Esophagus squamous epithelium (tissue), 5 donors: ENCODE measurements at regions not wholly inside any gene's neighbourhood (a gene's known extent, or its start where the extent isn't known, plus 50 kb on each side); places are given as distances from the start of the nearest gene placed in this dataset.

Source experiments
- DNase-seq: peaks from one replicate; lab custom pipeline; 2025; lab: John Stamatoyannopoulos, UW
- H3K27ac ChIP-seq, 4 donors: fragments of 200-600 bp; sonication (generic); one replicate each; pipeline ENCODE4 v1.5.1; 2016 to 2019; ENCODE audit warnings: mild to moderate bottlenecking in 1 of 4
- H3K27me3 ChIP-seq, 4 donors: fragments of 200-600 bp; sonication (generic); 1 replicate in 3 of 4; 2 replicates in 1 of 4; pipeline versions ENCODE4 v1.5.1 to v1.6.0; 2017 to 2021; ENCODE audit warnings: antibody characterized with exemption in 1 of 4
- H3K36me3 ChIP-seq, 3 donors: fragments of 200-600 bp; sonication (generic); one replicate each; pipeline ENCODE4 v1.5.1; 2016 to 2019
- H3K4me1 ChIP-seq, 3 donors: fragments of 200-600 bp; sonication (generic); one replicate each; pipeline ENCODE4 v1.5.1; 2017 to 2019
- H3K4me3 ChIP-seq, 4 donors: fragments of 200-600 bp; sonication (generic); 1 replicate in 3 of 4; 2 replicates in 1 of 4; pipeline ENCODE4 v1.5.1; 2016 to 2019; ENCODE audit warnings: mild to moderate bottlenecking in 2 of 4, moderate library complexity in 1 of 4
- H3K9me3 ChIP-seq, 3 donors: fragments of 200-600 bp; sonication (generic); one replicate each; pipeline ENCODE4 v1.5.1; 2016 to 2019
- POLR2A ChIP-seq, 4 donors: fragments of 450-650 bp; IDR thresholded peaks; one replicate each; pipeline ENCODE4 v1.6.1; 2017; ENCODE audit warnings: antibody characterized with exemption in 4 of 4, mild to moderate bottlenecking in 4 of 4, moderate library complexity in 3 of 4
- WGBS, 2 donors: methylation state at CpG; one replicate each; pipeline ENCODE4 v1.1.5; 2018; 5-methylcytosine and 5-hydroxymethylcytosine counted together
- intact Hi-C: fragments of 100-400 bp; cut with DNase I; formaldehyde crosslinking; loops from one replicate; pipeline ENCODE4 v1.15.0; 2022
- TF ChIP-seq, protein P1 (sequence below), 6 experiments: fragments of 450-650 bp in 4 of 6; fragments of 200-600 bp in 2 of 6; sonication (generic) in 2 of 6; IDR thresholded peaks; one replicate each; pipeline ENCODE4 v1.5.1; 2016 to 2019; ENCODE audit warnings: antibody characterized with exemption in 6 of 6, mild to moderate bottlenecking in 4 of 6, moderate library complexity in 4 of 6
- donor health status: DM: yes; HTN: yes; CAD: no.

DNA sequence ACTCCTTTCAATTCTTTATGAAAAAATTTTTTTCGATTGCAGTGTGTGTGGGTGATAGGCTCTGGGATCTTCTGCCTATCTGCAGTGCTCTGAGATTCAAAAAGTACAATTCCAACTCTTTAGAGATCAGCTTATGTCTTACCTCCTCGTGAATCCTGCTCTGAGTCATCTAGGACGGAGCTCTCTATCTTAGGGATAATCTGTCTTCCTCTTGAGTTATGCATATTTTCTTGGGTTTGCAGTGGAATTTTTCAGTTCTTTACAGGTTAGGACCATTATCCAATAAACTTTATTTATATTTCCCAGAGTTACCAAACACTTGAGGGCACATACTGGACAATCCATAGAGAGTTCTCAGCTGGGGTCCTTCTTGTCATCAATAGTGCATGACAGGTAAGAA lies 428.6 kb downstream of the ACTR3B start:
- 47 to 71% methylated on average over 3 of the region's 3 CpGs for WGBS, 2 donors
- no peak for DNase-seq
- Histone ChIP-seq H3K27ac (no peak overlapping the region), H3K9me3 (no peaks in the 10 kb centered on the region), H3K4me1 (no peaks in the 10 kb centered on the region), H3K4me3 (no peak overlapping the region), H3K36me3 (no peaks in the 10 kb centered on the region), H3K27me3 (no peaks in the 10 kb centered on the region)
- no peak for TF ChIP-seq POLR2A (IDR thresholded peaks at IDR 0.05)
- TF ChIP-seq, protein P1, sequence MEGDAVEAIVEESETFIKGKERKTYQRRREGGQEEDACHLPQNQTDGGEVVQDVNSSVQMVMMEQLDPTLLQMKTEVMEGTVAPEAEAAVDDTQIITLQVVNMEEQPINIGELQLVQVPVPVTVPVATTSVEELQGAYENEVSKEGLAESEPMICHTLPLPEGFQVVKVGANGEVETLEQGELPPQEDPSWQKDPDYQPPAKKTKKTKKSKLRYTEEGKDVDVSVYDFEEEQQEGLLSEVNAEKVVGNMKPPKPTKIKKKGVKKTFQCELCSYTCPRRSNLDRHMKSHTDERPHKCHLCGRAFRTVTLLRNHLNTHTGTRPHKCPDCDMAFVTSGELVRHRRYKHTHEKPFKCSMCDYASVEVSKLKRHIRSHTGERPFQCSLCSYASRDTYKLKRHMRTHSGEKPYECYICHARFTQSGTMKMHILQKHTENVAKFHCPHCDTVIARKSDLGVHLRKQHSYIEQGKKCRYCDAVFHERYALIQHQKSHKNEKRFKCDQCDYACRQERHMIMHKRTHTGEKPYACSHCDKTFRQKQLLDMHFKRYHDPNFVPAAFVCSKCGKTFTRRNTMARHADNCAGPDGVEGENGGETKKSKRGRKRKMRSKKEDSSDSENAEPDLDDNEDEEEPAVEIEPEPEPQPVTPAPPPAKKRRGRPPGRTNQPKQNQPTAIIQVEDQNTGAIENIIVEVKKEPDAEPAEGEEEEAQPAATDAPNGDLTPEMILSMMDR (IDR thresholded peaks at IDR 0.05), result no peak
- intact Hi-C loops, result no loop called here

DNA sequence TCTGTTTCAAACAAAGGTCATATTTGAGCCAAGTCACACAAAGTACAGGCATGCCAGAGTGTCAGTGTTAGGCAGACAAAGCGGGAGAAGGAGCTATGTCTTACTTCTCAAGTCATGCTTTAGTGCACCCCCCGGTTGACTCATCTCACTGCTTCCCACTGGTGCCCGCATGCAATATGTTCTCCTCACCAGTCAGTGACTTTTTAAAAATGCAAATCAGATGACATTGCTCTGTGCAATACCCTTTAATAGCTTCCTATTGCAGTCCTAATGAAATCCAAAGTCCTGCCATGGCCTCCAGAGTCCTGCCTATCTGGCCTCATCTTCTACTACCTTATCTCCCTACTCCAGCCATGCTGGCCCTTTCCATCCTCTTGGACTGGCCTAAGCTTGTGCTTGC lies 429.1 kb downstream of the ACTR3B start:
- H3K27ac ChIP-seq, result no peak overlapping the region
- no peak overlapping the region for H3K4me3 ChIP-seq
- H3K36me3 ChIP-seq, result no peaks in the 10 kb centered on the region
- no peaks in the 10 kb centered on the region for H3K4me1 ChIP-seq
- intact Hi-C loops, result no loop called here
- TF ChIP-seq, protein P1 (IDR thresholded peaks at IDR 0.05), result no peak
- no peak for TF ChIP-seq POLR2A (IDR thresholded peaks at IDR 0.05)
- H3K27me3 ChIP-seq, result no peaks in the 10 kb centered on the region
- WGBS, 2 donors, result 68 to 80% methylated on average over 3 of the region's 3 CpGs
- no peak for DNase-seq
- H3K9me3 ChIP-seq, result no peaks in the 10 kb centered on the region

DNA sequence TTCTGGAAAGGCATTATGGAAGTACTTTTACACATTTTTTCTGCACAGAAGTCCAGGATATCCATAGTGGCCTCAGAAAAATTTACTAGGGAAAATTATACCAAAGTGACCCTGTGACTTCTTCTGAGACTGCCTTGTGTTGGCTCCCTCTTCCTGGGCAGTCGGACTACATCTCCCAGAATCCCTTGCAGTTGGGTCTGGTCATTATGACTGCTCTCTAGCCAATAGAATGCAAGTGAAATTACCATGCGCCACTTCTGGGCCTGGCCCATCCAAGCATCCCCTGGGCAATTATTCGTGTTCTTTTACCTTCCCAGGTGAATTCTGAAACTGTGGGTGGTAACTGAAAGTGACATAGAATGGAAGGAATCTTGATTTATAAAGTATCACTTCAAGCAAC lies 430.9 kb downstream of the ACTR3B start:
- Histone ChIP-seq H3K9me3 (no peaks in the 10 kb centered on the region), H3K27me3 (no peaks in the 10 kb centered on the region), H3K36me3 (no peaks in the 10 kb centered on the region), H3K4me3 (no peak overlapping the region), H3K27ac (no peak overlapping the region), H3K4me1 (no peaks in the 10 kb centered on the region)
- no peak for DNase-seq
- intact Hi-C loops, result no loop called here
- TF ChIP-seq, protein P1 (IDR thresholded peaks at IDR 0.05), result no peak
- no peak for TF ChIP-seq POLR2A (IDR thresholded peaks at IDR 0.05)
- 36 to 63% methylated on average over 3 of the region's 3 CpGs for WGBS, 2 donors

DNA sequence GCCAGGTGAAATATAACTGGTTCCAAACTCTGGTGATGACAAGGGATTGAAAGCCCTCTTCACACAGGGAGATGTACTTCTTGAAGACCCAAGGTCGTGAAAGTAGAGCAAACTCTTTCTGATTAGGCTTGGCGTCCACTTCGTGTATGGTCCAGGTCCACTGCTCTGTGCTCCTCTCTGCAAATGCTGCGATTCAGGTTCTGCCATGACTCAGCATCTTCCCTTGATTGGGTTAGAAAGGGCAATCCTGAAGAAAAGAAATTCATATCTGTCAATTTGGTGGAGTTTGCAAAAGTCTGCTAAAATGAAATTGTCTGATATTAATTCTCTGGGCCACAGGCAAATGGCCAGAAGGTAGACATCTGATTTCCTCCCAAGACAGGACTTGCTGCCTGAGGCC lies 431.4 kb downstream of the ACTR3B start:
- no peaks in the 10 kb centered on the region for H3K36me3 ChIP-seq
- DNase-seq, result no peak
- H3K27ac ChIP-seq, result no peak overlapping the region
- H3K4me3 ChIP-seq, result no peak overlapping the region
- intact Hi-C loops, result no loop called here
- no peaks in the 10 kb centered on the region for H3K4me1 ChIP-seq
- TF ChIP-seq POLR2A (IDR thresholded peaks at IDR 0.05), result no peak
- TF ChIP-seq, protein P1 (IDR thresholded peaks at IDR 0.05), result no peak
- 66 to 73% methylated on average over 4 of the region's 4 CpGs for WGBS, 2 donors
- H3K9me3 ChIP-seq, result no peaks in the 10 kb centered on the region
- H3K27me3 ChIP-seq, result no peaks in the 10 kb centered on the region

DNA sequence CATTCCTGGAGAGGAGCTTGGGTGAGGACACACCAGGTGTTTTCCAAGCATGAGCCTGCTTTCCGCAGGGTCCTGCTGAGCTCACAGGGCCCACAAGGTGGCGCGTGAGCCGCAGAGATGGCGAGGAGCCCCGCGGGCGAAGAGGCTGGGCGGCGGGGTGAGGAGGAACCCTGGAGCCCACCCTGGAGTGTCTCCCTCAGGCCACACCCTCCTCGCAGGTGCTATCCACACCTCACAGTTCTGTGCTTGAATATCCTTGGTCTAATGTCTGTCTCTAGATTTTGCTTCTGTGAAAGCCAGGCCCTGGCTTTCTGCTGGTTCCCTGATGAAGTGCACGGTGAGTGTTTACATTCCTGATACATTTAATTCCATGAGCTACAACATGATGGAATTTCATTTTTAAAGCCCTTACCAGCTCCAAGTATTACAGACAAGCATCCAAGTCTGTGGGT lies 433.6 kb downstream of the ACTR3B start:
- Histone ChIP-seq H3K9me3 (no peaks in the 10 kb centered on the region), H3K27me3 (no peaks in the 10 kb centered on the region), H3K4me1 (no peaks in the 10 kb centered on the region), H3K4me3 (no peak overlapping the region), H3K36me3 (no peaks in the 10 kb centered on the region), H3K27ac (no peak overlapping the region)
- intact Hi-C loops, result no loop called here
- 7 to 19% methylated on average over 5 to 10 of the region's 12 CpGs for WGBS, 2 donors
- no peak for TF ChIP-seq POLR2A (IDR thresholded peaks at IDR 0.05)
- TF ChIP-seq, protein P1 (IDR thresholded peaks at IDR 0.05), result peak in 4 of 6 experiments; percentile 17 to 38 (median 28)
- DNase-seq, result no peak
